H1 (cell line): ENCODE measurements at regions not wholly inside any gene's neighbourhood (a gene's known extent, or its start where the extent isn't known, plus 50 kb on each side); places are given as distances from the start of the nearest gene placed in this dataset.

Experiments used
- CTCF ChIA-PET: fragments of 300-600 bp; sonication (Branson Sonifier 250); formaldehyde crosslinking; loops from one replicate; lab custom pipeline; 2021; ENCODE audit not compliant: partially characterized antibody; lab: Charles Lee
- POLR2A ChIA-PET: fragments of 300-600 bp; sonication (Branson Sonifier 250); formaldehyde crosslinking; loops from one replicate; lab custom pipeline; 2021; ENCODE audit warnings: inconsistent platforms; ENCODE audit not compliant: partially characterized antibody; lab: Charles Lee
- DNase-seq, 2 experiments: peaks; one replicate each; pipeline versions ENCODE4 v3.0.0 to v3.0.0-alpha.2; 2010 to 2022; ENCODE audit warnings: low spot score in 2 of 2, low read depth in 1 of 2, mixed read lengths in 1 of 2
- FAIRE-seq: peaks from 2 replicates; lab custom pipeline; 2011; peaks lifted over from hg19 to GRCh38; lab: Jason Lieb, UNC
- H2AFZ ChIP-seq: 2 replicates; pipeline ENCODE4 v1.8.1; 2012; ENCODE audit warnings: low read length, inconsistent platforms
- H2AK5ac ChIP-seq: 2 replicates; pipeline ENCODE4 v1.6.1; 2013; ENCODE audit warnings: low read depth, low read length
- H2BK120ac ChIP-seq: replicated peaks from 2 replicates; pipeline ENCODE3; 2013; ENCODE audit warnings: low read depth, low read length, inconsistent platforms
- H2BK12ac ChIP-seq: 2 replicates; pipeline ENCODE4 v1.6.1; 2013; ENCODE audit warnings: low read depth, low read length
- H2BK15ac ChIP-seq: 2 replicates; pipeline ENCODE4 v1.6.1; 2013; ENCODE audit warnings: low read length
- H2BK20ac ChIP-seq: 2 replicates; pipeline ENCODE4 v1.6.1; 2013; ENCODE audit warnings: low read length
- H2BK5ac ChIP-seq: 2 replicates; pipeline ENCODE4 v1.6.1; 2013; ENCODE audit warnings: low read depth, low read length
- H3K14ac ChIP-seq: 2 replicates; pipeline ENCODE4 v1.6.1; 2013; ENCODE audit warnings: inconsistent platforms; ENCODE audit not compliant: insufficient read length
- H3K18ac ChIP-seq: 2 replicates; pipeline ENCODE4 v1.6.1; 2013; ENCODE audit warnings: low read length; ENCODE audit errors: extremely low read depth
- H3K23ac ChIP-seq: 2 replicates; pipeline ENCODE4 v1.6.1; 2013; ENCODE audit warnings: inconsistent platforms; ENCODE audit not compliant: insufficient read length
- H3K23me2 ChIP-seq: 2 replicates; pipeline ENCODE4 v1.6.1; 2013; ENCODE audit warnings: low read depth, low read length
- H3K27ac ChIP-seq: 2 replicates; pipeline ENCODE4 v1.6.1; 2011; ENCODE audit warnings: low read depth, low read length, inconsistent platforms
- H3K27me3 ChIP-seq, 4 experiments: replicated peaks in 1 of 4; 1 replicate in 1 of 4; 2 replicates in 3 of 4; pipeline versions ENCODE4 v1.6.1 to v1.8.1; 2011 to 2013; ENCODE audit warnings: low read length in 3 of 4, mild to moderate bottlenecking in 3 of 4, inconsistent platforms in 2 of 4, mixed read lengths in 2 of 4, moderate library complexity in 1 of 4; ENCODE audit not compliant: control insufficient read depth in 3 of 4, insufficient read depth in 3 of 4; ENCODE audit errors: extremely low read depth in 1 of 4
- H3K36me3 ChIP-seq, 4 experiments: 2 replicates each; pipeline versions ENCODE4 v1.6.1 to v1.8.1; 2011 to 2013; ENCODE audit warnings: mild to moderate bottlenecking in 4 of 4, low read length in 3 of 4, moderate library complexity in 2 of 4, control low read depth in 1 of 4, inconsistent platforms in 1 of 4; ENCODE audit not compliant: insufficient read depth in 4 of 4, control insufficient read depth in 2 of 4
- H3K4ac ChIP-seq: replicated peaks from 2 replicates; pipeline ENCODE3; 2013; ENCODE audit warnings: low read length, low read depth, mixed read lengths, inconsistent platforms; ENCODE audit not compliant: insufficient read length
- H3K4me1 ChIP-seq, 4 experiments: replicated peaks in 1 of 4; 1 replicate in 1 of 4; 2 replicates in 3 of 4; pipeline versions ENCODE4 v1.6.1 to v1.8.1; 2011 to 2013; ENCODE audit warnings: low read length in 3 of 4, inconsistent platforms in 2 of 4, mixed read lengths in 1 of 4; ENCODE audit not compliant: insufficient read depth in 4 of 4, control insufficient read depth in 3 of 4
- H3K4me2 ChIP-seq, 2 experiments: 2 replicates each; pipeline versions ENCODE4 v1.6.1 to v1.8.1; 2011 to 2013; ENCODE audit warnings: low read depth in 2 of 2, low read length in 2 of 2, control low read depth in 1 of 2, inconsistent platforms in 1 of 2, mild to moderate bottlenecking in 1 of 2; ENCODE audit not compliant: insufficient read depth in 1 of 2
- H3K4me3 ChIP-seq, 4 experiments: fragments of 200-600, 300-600 bp in 1 of 4; sonication (generic), shearing (Covaris generic), sonication (Bioruptor Twin) in 1 of 4; 2 replicates each; pipeline versions ENCODE4 v1.5.1 to v1.8.1; 2011 to 2016; ENCODE audit warnings: low read length in 4 of 4, low read depth in 3 of 4, control low read depth in 2 of 4, inconsistent platforms in 2 of 4, mild to moderate bottlenecking in 2 of 4, mixed read lengths in 1 of 4, moderate library complexity in 1 of 4; ENCODE audit not compliant: insufficient read depth in 2 of 4; ENCODE audit errors: extremely low read depth in 1 of 4
- H3K56ac ChIP-seq: replicated peaks from 2 replicates; pipeline ENCODE3; 2013; ENCODE audit warnings: low read depth, mild to moderate bottlenecking, mixed read lengths, low read length, inconsistent platforms; ENCODE audit not compliant: insufficient read length
- H3K79me1 ChIP-seq: 2 replicates; pipeline ENCODE4 v1.6.1; 2013; ENCODE audit warnings: low read depth, low read length, control low read depth
- H3K79me2 ChIP-seq, 2 experiments: 2 replicates each; pipeline versions ENCODE4 v1.6.1 to v1.8.1; 2012 to 2013; ENCODE audit warnings: low read length in 2 of 2, mild to moderate bottlenecking in 2 of 2, inconsistent platforms in 1 of 2; ENCODE audit not compliant: insufficient read depth in 2 of 2, control insufficient read depth in 1 of 2
- H3K9ac ChIP-seq, 4 experiments: replicated peaks in 1 of 4; 1 replicate in 1 of 4; 2 replicates in 3 of 4; pipeline versions ENCODE4 v1.6.1 to v1.8.1; 2011 to 2013; ENCODE audit warnings: low read depth in 3 of 4, low read length in 3 of 4, control low read depth in 2 of 4, mild to moderate bottlenecking in 2 of 4, moderate library complexity in 2 of 4, inconsistent platforms in 1 of 4; ENCODE audit errors: extremely low read depth in 1 of 4
- H3K9me3 ChIP-seq, 2 experiments: 2 replicates each; pipeline versions ENCODE4 v1.6.1 to v1.8.1; 2012 to 2013; ENCODE audit warnings: mild to moderate bottlenecking in 2 of 2, moderate library complexity in 2 of 2, control low read depth in 1 of 2, inconsistent platforms in 1 of 2, low read depth in 1 of 2, low read length in 1 of 2, mixed read lengths in 1 of 2; ENCODE audit not compliant: insufficient read depth in 2 of 2
- H4K20me1 ChIP-seq, 2 experiments: replicated peaks in 1 of 2; 2 replicates each; pipeline versions ENCODE3 to v1.8.1; 2011 to 2013; ENCODE audit warnings: inconsistent platforms in 2 of 2, low read length in 2 of 2, mild to moderate bottlenecking in 1 of 2; ENCODE audit not compliant: insufficient read depth in 2 of 2, control insufficient read depth in 1 of 2
- H4K5ac ChIP-seq: 2 replicates; pipeline ENCODE4 v1.6.1; 2013; ENCODE audit warnings: low read length, low read depth, mixed read lengths, inconsistent platforms; ENCODE audit not compliant: insufficient read length
- H4K8ac ChIP-seq: 2 replicates; pipeline ENCODE4 v1.8.0; 2013; ENCODE audit warnings: mild to moderate bottlenecking, moderate library complexity, low read length, inconsistent platforms; ENCODE audit not compliant: insufficient read depth; ENCODE audit errors: extremely low read depth
- H4K91ac ChIP-seq: replicated peaks from 2 replicates; pipeline ENCODE3; 2013; ENCODE audit warnings: low read length, mixed read lengths, inconsistent platforms; ENCODE audit not compliant: insufficient read length
- CHD2 ChIP-seq: IDR thresholded peaks from 2 replicates; pipeline ENCODE4 v1.6.1; 2012; ENCODE audit warnings: low read length, improper control_type of control experiment
- CTBP2 ChIP-seq: IDR thresholded peaks from 2 replicates; pipeline ENCODE4 v1.7.0; 2011; ENCODE audit warnings: borderline replicate concordance, mild to moderate bottlenecking, moderate library complexity, mixed read lengths, low read length; ENCODE audit not compliant: insufficient read depth, insufficient read length
- GABPA ChIP-seq: IDR thresholded peaks from 2 replicates; pipeline ENCODE4 v1.6.1; 2011; ENCODE audit warnings: mild to moderate bottlenecking, low read length, moderate library complexity, borderline replicate concordance; ENCODE audit not compliant: insufficient read depth
- KDM1A ChIP-seq: fragments of 200-600, 300-600 bp; sonication (generic); IDR thresholded peaks from 2 replicates; pipeline ENCODE4 v1.7.1; 2016; ENCODE audit warnings: mild to moderate bottlenecking, low read length, borderline replicate concordance
- NRF1 ChIP-seq: IDR thresholded peaks from 2 replicates; pipeline ENCODE4 v1.6.1; 2011; ENCODE audit warnings: mild to moderate bottlenecking, low read depth, low read length, improper control_type of control experiment
- PHF8 ChIP-seq: fragments of 200-600 bp; sonication (generic); conservative IDR thresholded peaks from 2 replicates; pipeline ENCODE4 v1.7.1; 2012; ENCODE audit warnings: low read depth, mild to moderate bottlenecking, inconsistent platforms, low read length, moderate library complexity
- RAD21 ChIP-seq, 2 experiments: IDR thresholded peaks in 1 of 2; conservative IDR thresholded peaks in 1 of 2; 2 replicates each; pipeline ENCODE4 v1.6.1; 2011; ENCODE audit warnings: low read depth in 2 of 2, low read length in 2 of 2, improper control_type of control experiment in 1 of 2, inconsistent platforms in 1 of 2, mild to moderate bottlenecking in 1 of 2, moderate library complexity in 1 of 2
- RBBP5 ChIP-seq: IDR thresholded peaks from 2 replicates; pipeline ENCODE4 v1.7.1; 2012; ENCODE audit warnings: low read depth, mild to moderate bottlenecking, inconsistent platforms, low read length, moderate library complexity, borderline replicate concordance
- SAP30 ChIP-seq: fragments of 300-600 bp; sonication (generic); IDR thresholded peaks from 2 replicates; pipeline ENCODE4 v1.7.1; 2012; ENCODE audit warnings: low read length, moderate library complexity, mild to moderate bottlenecking, inconsistent platforms; ENCODE audit not compliant: insufficient read depth, insufficient replicate concordance
- SIN3A ChIP-seq, 2 experiments: IDR thresholded peaks in 1 of 2; conservative IDR thresholded peaks in 1 of 2; 2 replicates each; pipeline ENCODE4 v1.6.1; 2011 to 2012; ENCODE audit warnings: low read length in 2 of 2, improper control_type of control experiment in 1 of 2, low read depth in 1 of 2, mild to moderate bottlenecking in 1 of 2
- SIX5 ChIP-seq: IDR thresholded peaks from 2 replicates; pipeline ENCODE4 v1.6.1; 2011; ENCODE audit warnings: mild to moderate bottlenecking, low read depth, low read length
- SUZ12 ChIP-seq: fragments of 200-600 bp; sonication (generic); IDR thresholded peaks from 2 replicates; pipeline ENCODE4 v1.6.1; 2012; ENCODE audit warnings: mild to moderate bottlenecking, inconsistent platforms, low read length, moderate library complexity, mixed read lengths
- TBP ChIP-seq: IDR thresholded peaks from 2 replicates; pipeline ENCODE4 v1.6.1; 2011; ENCODE audit warnings: low read depth, low read length, improper control_type of control experiment
- WGBS, 2 experiments: shearing (Covaris generic) in 1 of 2; methylation state at CpG; one replicate each; pipeline versions ENCODE4 v1.1.6 to v1.1.7; 2013 to 2015; ENCODE audit warnings: low lambda C conversion rate in 2 of 2, mixed read lengths in 2 of 2, inconsistent platforms in 1 of 2, low coverage in 1 of 2, missing lambda C conversion rate in 1 of 2; ENCODE audit not compliant: insufficient replicate concordance in 2 of 2, insufficient coverage in 1 of 2, insufficient read length in 1 of 2; ENCODE audit errors: extremely low coverage in 1 of 2, missing lambda C conversion rate in 1 of 2; 5-methylcytosine and 5-hydroxymethylcytosine counted together

- H4K20me1 ChIP-seq, result no peaks in the 10 kb centered on the region
- no peak overlapping the region for H2BK12ac ChIP-seq
- H2BK5ac ChIP-seq, result no peak overlapping the region
- no peak overlapping the region for H3K4me2 ChIP-seq
- H2BK15ac ChIP-seq, result no peak overlapping the region
- H3K9me3 ChIP-seq, result peaks cover 0 to 25% of the 10 kb centered on the region in 2 experiments; a peak in 2 of 4 replicates
- H4K5ac ChIP-seq, result no peak overlapping the region
- no peaks in the 10 kb centered on the region for H3K79me1 ChIP-seq
- H3K56ac ChIP-seq, result no peak overlapping the region
- POLR2A ChIA-PET, result no interaction called here
- H3K27ac ChIP-seq, result no peak overlapping the region
- peaks cover 11% of the 10 kb centered on the region; the same call in 1 of the 2 replicates for H3K23me2 ChIP-seq
- CTCF ChIA-PET, result no interaction called here
- no peak overlapping the region for H3K4me3 ChIP-seq
- no peak overlapping the region for H4K8ac ChIP-seq
- no peak overlapping the region for H2BK120ac ChIP-seq
- H3K4ac ChIP-seq, result no peak overlapping the region
- no peak overlapping the region for H2AFZ ChIP-seq
- H3K23ac ChIP-seq, result no peak overlapping the region
- no peak for DNase-seq
- H4K91ac ChIP-seq, result no peak overlapping the region
- H3K27me3 ChIP-seq, result no peaks in the 10 kb centered on the region
- H2BK20ac ChIP-seq, result no peak overlapping the region
- H3K14ac ChIP-seq, result no peak overlapping the region
- FAIRE-seq, result no peak
- no peaks in the 10 kb centered on the region for H3K36me3 ChIP-seq
- no peak overlapping the region for H3K18ac ChIP-seq
- H3K4me1 ChIP-seq, result no peaks in the 10 kb centered on the region
- H3K9ac ChIP-seq, result no peak overlapping the region
- 94% methylated on average over 12 of the region's 12 CpGs; no CpG with 5 or more reads in 1 of the 2 experiments for WGBS, 2 experiments
- H3K79me2 ChIP-seq, result no peaks in the 10 kb centered on the region
- no peak overlapping the region for H2AK5ac ChIP-seq
- TF ChIP-seq CTBP2 (no peak), GABPA (no peak), SAP30 (no peak), PHF8 (no peak), RBBP5 (no peak), SUZ12 (no peak), TBP (no peak), SIN3A (conservative IDR thresholded peaks at IDR 0.05 in 1 of 2, IDR thresholded peaks at IDR 0.05 in 1 of 2; ENCODE audit: low read depth in 1 of 2, low read length in 2 of 2) (no peak), KDM1A (no peak), SIX5 (no peak), RAD21 (IDR thresholded peaks at IDR 0.05 in 1 of 2, conservative IDR thresholded peaks at IDR 0.05 in 1 of 2; ENCODE audit: low read depth in 2 of 2, low read length in 2 of 2) (no peak), NRF1 (no peak), CHD2 (no peak)
These were observed 801.5 kb downstream of the CDH9 start for GRCh38 chr5:26236936-26237335.
